RCC 7860 (cell line): ENCODE measurements at regions not wholly inside any gene's neighbourhood (a gene's known extent, or its start where the extent isn't known, plus 50 kb on each side); places are given as distances from the start of the nearest gene placed in this dataset.

Experiments used
- DNase-seq: peaks from one replicate; pipeline ENCODE4 v3.0.0-alpha.2; 2015; ENCODE audit warnings: low spot score
- FAIRE-seq: peaks from 2 replicates; lab custom pipeline; 2012; peaks lifted over from hg19 to GRCh38; lab: Jason Lieb, UNC

DNA sequence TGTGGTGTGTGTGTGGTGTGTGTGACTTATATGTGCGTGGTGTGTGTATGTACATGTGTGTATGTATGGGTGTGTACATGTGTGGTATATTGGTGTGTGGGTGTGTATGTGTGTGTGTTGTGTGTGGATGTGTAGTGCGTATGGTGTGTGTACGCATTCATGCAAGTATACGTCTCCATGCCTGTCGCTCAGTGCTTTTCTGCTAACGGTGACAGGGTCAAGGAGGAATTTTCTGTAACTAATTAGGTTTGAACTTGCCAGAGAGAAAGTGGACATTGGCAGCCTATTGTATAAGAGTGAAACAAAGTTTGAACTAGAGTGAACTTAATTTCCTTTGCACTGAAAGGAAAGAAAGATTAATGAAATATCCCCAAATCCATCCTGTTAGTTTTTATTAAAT lies 120.9 kb upstream of the GSC start:
- DNase-seq = no peak
- FAIRE-seq = no peak

DNA sequence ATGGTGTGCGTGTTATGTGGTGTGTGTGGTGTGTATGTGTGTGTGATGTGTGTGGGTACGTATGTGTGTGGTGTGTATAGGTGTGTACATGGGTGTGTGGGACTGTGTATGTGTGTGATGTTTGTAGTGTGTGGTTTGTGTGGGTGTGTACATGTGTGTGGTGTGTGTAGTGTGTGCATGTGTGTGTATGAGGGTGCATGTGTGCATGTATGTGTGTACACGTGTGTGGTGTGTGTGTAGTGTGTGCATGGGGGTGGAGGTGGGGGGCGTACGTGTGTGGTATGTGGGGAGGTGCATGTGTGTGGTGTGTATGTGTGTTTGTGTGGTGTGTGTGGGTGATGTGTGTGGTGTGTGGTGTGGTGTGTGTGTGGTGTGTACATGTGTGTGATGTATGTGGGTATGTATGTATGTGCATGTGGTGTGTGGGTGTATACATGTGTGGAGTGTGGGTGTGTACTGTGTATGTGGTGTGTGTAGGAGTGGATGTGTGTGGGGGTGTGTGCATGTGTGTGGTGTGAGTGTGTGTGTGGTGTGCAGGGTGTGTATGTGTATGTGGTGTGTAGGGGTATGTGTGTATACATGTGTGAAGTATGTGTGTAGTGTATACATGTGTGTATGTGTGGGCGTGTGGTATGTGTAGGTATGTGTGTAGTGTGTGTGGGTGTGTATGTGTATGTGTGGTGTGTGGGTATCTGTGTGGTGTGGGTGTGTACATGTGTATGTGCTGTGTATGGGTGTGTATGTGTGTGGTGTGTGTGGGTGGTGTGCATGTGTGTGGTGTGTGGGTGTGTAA lies 119.8 kb upstream of the GSC start:
- FAIRE-seq = no peak
- DNase-seq = no peak

DNA sequence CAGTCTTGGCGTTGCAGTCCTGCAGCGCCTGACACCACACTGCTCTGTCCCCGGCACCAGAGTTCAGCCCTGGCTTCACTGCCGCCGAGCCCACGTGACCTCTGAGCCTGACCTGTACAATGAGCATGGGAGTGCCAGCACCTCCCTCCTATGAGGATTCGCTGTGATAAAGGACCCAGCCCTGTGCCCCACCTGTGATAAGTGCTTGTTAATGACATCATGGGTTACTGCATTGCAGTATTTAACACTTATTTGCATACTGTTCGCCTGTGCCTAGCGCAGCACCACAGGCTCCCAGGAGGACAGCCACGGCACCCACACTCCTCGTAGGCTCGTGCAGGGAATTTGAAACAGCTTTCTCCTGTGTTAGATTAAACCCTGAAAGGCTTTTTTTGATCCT lies 118.2 kb upstream of the GSC start:
- FAIRE-seq (no peak), DNase-seq (no peak)

DNA sequence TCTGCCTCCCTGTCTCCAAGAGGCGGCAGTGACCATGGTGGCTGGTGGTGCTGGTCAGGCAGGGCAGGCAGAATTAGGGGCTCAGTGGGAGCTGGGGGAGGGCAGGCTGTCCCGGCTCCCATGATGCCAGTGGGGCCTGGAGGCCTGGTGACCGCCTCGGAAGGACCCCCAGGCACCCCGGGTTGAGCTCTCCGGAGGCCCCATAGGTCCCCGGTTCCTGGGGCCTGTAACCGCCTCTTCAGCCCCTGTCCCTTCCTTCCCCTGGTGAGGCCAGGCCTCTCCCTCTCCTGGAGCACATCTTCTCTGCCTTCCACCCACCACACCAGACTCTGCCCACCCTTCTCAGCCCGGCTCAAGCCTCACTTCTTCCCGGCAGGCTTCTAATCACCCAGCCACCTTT lies 117.7 kb upstream of the GSC start:
- no peak for FAIRE-seq
- no peak for DNase-seq

DNA sequence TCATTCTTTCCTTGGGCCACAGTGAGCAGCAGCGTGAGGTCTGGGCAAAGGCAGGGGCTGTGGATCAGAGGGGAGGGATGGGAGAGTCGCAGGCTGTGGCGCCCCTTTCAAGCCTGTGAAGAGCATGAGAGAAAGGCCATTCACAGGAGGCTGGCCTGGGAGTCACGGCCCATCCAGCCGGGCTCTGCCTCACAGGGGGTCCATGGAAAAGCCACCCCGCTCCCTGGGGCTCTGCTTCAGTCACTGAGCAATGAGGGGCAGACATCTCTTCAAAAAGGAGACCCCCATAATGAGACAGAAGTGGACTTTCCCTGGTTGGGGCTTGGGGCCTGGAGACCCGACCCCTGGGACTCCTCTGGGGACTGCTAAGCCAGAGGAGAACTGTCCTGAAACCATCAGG lies 117.0 kb upstream of the GSC start:
- no peak for FAIRE-seq
- DNase-seq = no peak

DNA sequence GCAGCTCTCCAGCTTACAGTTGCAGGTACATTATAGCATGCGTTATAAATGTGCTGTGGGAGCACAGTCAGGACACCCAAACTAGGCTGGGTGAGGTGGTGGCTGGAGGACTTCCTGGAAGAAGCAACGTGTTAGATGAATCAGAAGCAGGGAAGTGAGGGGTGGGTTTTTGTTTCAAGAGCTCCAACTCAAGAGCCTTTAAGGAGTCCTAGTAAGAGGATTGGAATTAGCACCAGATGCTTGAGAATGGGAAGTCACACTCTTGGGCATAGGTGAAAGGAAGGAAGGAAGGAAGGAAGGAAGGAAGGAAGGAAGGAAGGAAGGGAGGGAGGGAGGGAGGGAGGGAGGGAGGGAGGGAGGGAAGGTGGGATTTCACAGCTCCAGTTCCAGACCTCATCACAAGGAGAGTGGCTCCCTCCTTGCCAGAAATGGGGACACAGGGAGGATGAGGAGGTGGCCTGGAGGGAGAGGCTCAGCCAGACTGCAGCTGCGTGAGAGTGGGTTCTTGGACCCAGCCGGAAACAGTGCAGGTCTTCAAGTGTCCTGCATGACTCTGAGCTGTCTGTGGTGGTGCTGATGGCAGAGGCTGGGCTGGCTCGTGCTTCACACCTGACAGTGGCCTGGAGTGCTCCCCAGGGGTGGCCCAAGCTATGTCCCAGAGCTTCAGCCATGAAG lies 115.7 kb upstream of the GSC start:
- FAIRE-seq (no peak), DNase-seq (no peak)

DNA sequence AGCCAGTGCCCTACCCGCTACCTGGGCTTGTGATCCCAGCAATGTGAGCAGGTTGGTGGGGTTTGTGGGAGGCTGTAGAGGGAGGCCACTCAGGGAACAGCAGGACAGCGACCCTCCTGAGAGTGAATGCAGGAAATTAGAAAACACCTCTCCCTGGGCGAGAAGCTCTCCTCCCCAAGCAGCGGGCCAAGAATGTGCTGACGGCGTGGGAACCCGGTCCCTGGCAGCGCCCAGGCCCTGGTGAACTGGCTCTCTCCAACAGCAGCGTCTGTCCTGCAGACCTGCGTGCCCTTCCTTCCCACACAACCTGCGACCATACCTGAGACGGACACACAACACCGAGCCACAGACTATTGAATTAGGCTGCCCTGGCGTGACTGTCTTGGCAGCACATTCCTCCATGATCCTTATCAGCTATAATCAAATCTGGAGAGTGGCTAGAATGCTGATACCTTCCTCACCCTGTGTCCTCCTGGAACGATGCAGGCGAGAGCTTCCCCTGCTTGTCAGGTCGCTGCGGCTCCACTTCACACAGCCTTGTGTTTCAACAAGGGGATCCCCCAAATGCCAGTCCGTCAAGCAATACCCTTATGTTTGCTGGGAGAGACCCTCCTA lies 114.8 kb upstream of the GSC start:
- DNase-seq (no peak), FAIRE-seq (no peak)

DNA sequence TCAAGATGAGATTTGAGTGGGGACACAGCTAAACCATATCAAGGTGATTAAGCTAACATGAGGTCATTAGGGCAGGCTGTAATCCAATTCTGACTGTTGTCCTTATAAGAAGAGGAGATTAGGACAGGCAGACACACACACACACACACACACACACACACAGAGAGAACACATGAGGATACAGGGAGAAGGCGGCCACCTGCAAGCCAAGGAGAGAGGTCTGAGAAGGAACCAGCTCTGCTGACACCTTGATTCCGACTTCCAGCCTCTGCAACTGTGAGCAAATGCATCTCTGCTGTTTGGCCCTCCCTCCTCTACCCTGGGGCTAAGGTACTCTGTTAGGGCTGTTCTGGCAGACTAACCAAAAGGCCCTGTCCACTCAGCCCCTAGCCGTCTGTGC lies 112.5 kb upstream of the GSC start:
- no peak for FAIRE-seq
- DNase-seq = no peak

DNA sequence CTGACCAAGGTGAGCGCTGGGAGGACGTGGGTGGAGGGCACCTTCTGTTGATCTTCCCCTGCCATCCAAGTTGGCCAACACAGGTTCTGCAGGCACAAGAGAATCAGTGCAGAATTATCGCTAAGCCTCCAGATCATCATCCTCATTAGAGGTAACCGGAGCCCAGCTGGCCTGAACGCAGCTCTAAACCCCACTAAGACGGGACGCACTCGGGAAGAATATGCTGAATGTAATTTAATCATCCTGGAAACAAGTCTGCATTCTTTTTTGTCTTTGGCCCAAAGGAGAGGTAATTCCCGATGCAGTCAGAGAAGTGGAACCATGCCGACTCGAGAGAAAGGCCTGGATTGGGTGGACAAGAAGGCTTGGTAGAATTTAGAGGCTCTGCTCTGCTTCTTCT lies 111.0 kb upstream of the GSC start:
- FAIRE-seq = no peak
- no peak for DNase-seq

DNA sequence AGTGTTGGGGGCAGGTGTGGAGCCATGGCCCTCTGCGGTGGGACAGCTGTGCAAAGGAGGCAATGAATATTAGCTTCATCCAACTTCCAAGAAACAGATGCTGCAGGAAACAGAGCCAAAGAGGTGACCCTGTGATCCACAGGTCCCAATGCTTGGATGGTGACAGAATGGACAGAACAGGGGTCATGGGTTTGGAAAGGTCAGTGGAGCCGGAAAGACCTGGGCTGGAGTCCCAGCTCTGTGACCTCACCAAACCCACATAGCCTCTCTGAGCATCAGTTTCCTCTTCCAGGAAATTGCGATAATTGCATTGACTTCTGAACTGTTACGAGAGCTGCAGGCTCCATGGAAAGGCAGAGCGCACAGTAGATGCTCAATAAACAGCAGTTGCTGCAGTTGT lies 110.2 kb upstream of the GSC start:
- FAIRE-seq (no peak), DNase-seq (no peak)

DNA sequence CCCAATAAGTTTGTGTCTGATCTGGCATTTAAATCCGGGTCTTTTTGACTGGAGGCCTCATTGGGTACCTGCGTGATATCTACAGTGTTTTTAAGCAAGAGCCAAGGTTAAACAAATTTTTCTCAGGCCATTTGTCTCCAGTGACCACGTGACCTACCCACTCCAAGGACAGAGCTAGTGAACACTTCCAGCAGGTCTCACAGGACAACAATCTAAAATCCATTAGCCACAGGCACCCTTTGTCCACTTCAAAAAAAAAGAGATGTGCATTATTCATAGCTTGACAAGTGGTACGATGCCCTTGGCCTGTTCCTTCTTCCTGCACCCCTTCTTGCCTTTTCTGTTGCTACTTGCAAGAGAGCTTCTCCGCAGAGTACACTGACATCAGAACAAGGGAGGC lies 109.6 kb upstream of the GSC start:
- FAIRE-seq = no peak
- DNase-seq = no peak

DNA sequence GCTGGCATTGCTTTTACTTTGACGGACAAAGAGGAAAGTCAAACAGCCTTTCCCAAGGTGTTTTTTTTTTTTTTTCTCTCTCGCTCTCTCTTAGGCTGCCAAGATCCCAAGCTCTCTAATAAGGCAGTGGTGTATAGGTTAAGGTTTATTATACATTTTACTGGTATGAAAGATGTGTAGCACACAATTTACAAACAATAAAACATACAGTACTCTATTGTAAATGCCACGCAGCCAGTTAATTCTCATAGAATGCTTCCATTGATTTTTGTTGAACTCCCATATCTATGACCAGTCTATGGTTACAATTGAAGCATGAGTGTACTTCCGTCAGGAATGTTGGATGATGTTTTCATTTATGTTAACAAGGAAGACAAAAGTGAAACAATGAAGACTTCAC lies 106.4 kb upstream of the GSC start:
- no peak for DNase-seq
- no peak for FAIRE-seq

DNA sequence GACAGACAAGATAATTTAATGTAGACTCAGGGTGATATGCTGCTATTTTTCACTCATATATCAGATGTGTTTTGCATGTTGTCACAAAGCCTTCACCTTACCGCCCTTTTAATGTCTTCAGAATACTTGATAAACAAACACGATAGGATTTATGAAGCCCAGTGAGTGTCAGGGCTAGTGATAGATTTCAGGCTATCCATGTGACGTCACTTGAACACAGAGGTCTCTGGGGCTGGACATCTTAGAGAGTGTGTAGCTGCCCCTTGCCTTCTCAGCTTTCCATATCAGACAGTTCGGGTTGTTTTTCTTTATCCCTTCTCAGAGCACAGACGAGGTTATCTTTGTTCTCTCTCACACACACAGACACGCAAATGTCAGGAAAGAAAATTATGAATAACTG lies 105.3 kb upstream of the GSC start:
- DNase-seq (no peak), FAIRE-seq (no peak)

DNA sequence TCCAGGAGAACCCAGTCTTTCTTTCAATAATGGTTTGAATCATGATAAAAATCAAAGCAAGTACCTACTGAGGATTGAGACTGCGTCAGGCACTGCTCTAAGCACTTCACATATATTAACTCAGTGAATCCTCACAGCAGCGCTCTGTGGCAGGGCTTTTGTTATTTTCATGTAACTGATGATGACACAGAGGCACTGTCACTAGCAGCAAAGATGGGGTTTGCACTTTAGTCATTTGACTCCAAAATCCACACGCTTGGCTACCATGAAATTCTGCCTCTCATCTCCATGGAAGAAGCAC lies 98.8 kb upstream of the GSC start:
- no peak for FAIRE-seq

DNA sequence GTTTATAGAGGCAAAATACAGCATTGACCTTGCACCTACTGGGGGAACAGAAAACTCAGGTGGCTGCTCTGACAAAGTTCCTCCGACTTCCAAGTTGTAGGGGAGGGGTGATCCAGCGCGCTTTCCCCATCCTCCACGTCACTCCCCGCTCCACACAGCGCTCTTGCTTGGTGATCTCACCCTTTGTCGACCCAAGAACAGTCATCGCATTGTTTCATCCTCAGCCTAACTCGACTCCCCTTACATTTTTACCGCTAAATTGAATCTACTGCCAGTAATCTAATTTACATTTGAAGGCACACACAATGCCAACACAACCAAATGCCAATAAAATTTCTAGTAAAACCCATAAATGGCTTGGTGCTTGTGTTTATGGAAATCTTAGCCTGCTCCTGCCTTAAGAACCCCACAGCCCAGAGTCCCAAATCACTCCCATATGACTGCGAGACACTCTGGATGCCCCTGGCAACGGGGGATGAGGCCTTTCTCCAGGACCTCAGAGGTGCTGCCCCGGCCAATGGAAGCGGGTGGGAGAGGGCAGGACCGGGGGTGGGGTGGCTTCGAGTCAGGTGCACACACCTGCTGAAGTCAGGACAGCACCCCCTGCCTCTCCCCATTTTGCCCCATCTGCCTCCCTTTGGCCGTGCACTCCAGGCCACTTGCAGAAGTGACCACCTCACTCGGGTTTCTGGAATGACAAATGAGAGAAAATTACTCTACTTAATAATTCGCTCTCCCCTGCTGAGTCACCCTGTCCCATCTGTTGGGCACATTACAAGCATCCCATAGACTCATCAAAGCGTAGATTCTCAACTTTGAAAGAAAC lies 98.2 kb upstream of the GSC start:
- FAIRE-seq (no peak), DNase-seq (no peak)

More for the DNA sequence above, 98.8 kb upstream of the GSC start:
- no peak for DNase-seq

DNA sequence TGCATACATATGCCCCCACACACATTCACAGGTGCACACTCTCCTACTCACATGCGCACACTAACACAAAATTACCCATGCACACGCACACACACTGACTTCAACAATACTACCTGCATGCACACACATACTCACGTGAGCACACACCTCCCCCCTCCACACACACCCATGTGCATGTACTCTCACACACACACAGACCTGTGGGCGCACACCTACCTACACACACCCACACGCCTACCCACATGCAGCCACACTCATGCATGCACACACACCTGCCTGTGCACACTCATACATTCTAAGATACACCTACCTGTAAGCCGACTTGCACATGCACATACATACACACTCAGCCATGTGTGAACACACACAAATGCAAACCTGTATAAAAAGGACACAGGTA lies 97.3 kb upstream of the GSC start:
- DNase-seq = no peak
- no peak for FAIRE-seq

DNA sequence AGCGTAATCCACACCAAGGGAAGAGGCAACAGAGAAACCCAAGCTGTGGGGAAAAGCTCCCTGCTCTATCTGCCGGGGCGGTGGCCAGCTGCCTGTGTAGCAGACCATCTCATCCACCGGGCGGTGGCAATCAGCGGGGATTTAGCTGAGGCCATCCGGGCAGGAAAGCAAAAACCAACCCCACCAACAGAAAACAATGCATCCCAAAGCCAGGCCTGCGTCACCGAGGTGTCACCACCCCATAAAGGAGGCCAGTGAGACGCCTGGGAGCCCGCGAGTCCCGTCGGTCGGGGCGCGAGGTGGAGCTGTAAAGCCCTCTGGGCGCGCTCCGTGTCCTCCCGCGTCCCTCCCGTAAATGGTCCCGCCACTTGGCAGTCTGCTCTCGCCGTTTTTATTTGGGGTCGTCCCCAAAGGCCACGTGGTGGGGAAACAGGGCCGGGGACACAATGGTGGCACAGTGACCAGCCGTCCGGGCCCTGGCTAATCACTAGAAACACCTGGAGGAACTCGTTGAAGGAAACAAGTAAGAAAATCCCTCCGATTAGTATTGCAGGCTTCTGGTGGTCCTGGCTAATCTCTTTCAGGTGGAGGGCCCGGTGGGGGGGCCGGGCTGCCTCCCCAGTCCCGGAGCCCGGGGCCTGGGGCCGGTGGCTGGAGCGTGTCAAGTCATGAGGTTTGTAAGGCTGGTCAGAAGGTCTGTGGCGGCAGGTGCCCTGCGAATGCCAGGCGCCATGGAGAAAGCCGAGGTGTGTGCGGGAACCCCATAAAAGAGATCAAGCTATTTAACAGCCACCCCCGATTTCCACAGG lies 94.7 kb upstream of the GSC start:
- FAIRE-seq (no peak), DNase-seq (no peak)

DNA sequence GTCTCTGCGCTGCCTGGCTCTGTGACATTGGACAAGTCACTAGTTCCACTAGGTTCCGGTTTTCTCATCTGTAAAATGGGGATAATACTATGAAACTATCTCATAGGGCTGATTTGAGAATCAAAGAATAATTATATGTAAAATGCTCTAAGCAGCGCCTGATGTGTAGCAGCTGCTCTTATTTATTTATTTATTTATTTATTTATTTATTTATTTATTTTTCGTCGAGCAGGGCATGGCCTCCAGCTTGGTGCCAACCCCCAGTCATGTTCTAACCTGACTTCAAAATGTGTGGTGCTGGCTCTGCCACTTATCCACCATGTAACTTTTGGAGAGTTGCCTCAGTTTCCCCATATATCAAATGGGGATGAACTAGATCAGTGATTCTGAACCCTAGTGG lies 93.5 kb upstream of the GSC start:
- DNase-seq (no peak), FAIRE-seq (no peak)

DNA sequence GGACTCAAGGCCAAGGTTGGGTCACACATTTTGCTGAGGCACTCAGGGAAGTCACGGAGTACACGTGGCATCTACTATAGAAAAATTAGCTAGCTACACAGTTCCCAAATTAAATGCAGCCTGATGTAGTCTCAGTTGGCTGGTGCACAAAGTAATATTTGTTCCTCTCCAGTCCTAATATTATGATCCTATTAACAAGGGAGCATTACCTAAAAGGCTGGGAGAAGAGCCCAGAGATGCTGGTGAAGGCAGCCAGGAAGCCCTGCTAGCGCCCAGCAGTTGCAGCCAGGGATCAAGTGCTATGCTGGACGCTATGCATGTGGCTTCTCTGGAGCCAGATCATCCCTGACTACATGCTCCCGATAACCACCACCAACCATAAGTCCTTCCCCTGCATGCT lies 88.0 kb upstream of the GSC start:
- FAIRE-seq (no peak), DNase-seq (no peak)

DNA sequence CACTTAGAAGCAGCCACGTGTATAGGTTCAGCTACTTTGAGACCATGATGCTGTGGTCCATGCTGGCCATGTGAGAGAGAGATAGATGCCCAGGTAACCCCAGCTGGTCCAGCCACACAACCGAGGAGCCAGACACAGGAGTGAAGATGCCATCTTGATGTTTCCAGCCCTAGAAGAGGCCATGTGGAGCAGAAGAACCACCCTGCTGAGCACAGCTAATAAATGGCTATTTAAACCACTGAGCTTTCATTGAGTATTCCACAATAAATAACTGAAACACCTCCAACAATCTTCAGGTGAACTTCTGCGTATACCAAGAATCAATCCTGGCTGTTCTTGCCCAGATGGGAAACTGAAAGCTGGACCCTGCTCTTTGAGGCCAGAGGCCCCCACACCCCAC lies 84.0 kb upstream of the GSC start:
- DNase-seq = no peak
- no peak for FAIRE-seq
